Type B pancreatic cell (in vitro differentiated cells): ENCODE measurements at regions not wholly inside any gene's neighbourhood (a gene's known extent, or its start where the extent isn't known, plus 50 kb on each side); places are given as distances from the start of the nearest gene placed in this dataset.

Experiments used
- DNase-seq: peaks from one replicate; pipeline ENCODE4 v3.0.0; 2021; ENCODE audit warnings: mixed read lengths; ENCODE audit not compliant: unreplicated experiment; ENCODE audit errors: extremely low spot score
- H3K27ac Mint-ChIP-seq: 2 replicates; pipeline ENCODE4 v1.8.0; 2021; ENCODE audit warnings: mild to moderate bottlenecking, mixed read lengths
- H3K27me3 Mint-ChIP-seq: 2 replicates; pipeline ENCODE4 v1.8.0; 2021; ENCODE audit warnings: mixed read lengths
- H3K36me3 Mint-ChIP-seq: 2 replicates; pipeline ENCODE4 v1.8.0; 2021; ENCODE audit warnings: mixed read lengths
- H3K4me1 Mint-ChIP-seq: one replicate; pipeline ENCODE4 v1.8.0; 2021; ENCODE audit warnings: mixed read lengths; ENCODE audit not compliant: unreplicated experiment
- H3K4me3 Mint-ChIP-seq: 2 replicates; pipeline ENCODE4 v1.8.0; 2021; ENCODE audit warnings: mild to moderate bottlenecking, mixed read lengths
- H3K9me3 Mint-ChIP-seq: 2 replicates; pipeline ENCODE4 v1.8.0; 2021; ENCODE audit warnings: mixed read lengths
- CTCF ChIP-seq: fragments of 200-600 bp; sonication (generic); conservative IDR thresholded peaks from 2 replicates; pipeline ENCODE4 v1.5.0; 2021; ENCODE audit warnings: antibody characterized with exemption, mild to moderate bottlenecking

DNA sequence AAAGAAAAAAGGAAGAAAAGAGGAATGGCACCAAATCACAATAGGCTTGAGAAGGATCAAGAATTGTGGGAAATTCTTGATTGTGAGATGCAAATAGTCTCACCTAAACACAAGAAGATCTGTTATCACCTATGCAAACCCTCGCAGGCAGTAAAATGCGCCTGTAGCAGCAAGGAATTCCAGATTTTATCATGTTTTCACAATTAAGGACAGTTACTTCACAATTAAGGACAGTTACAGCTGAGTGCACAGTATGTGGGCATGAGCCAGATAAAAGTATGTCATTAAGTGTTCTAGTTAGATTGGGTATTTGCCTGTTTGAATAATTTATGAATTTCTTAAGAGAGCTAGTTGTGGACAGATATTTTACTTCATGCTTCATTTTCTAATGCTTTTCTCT lies 336.2 kb downstream of the CDC14C start:
- no peaks in the 10 kb centered on the region for H3K36me3 Mint-ChIP-seq
- peaks cover 7% of the 10 kb centered on the region for H3K27me3 Mint-ChIP-seq
- H3K4me3 Mint-ChIP-seq, result no peak overlapping the region
- H3K9me3 Mint-ChIP-seq, result no peaks in the 10 kb centered on the region
- TF ChIP-seq CTCF, result no peak
- no peak overlapping the region for H3K27ac Mint-ChIP-seq
- H3K4me1 Mint-ChIP-seq, result no peaks in the 10 kb centered on the region
- DNase-seq, result no peak

DNA sequence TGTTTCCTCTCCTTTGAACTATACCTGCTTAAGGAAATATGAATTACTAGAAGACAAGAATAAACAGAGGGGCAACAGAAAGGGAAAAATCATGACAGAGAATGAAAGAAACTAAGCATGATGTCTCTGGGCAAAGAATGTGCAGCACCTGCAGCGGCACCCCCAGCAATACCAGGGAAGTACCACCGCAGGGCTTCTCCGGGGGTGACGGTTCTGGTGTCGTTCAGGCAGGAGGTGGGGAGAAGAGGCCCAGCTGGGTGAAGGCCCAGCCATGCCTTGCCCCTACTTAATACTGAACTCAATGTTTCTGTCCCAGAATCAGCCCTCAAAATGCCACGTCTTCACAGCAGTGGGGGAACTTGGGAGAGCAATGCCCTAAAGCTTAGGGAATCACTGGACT lies 337.6 kb downstream of the CDC14C start:
- no peak for DNase-seq
- peaks cover 7% of the 10 kb centered on the region for H3K27me3 Mint-ChIP-seq
- no peaks in the 10 kb centered on the region for H3K36me3 Mint-ChIP-seq
- H3K9me3 Mint-ChIP-seq, result no peaks in the 10 kb centered on the region
- no peak for TF ChIP-seq CTCF
- H3K27ac Mint-ChIP-seq, result no peak overlapping the region
- H3K4me3 Mint-ChIP-seq, result no peak overlapping the region
- H3K4me1 Mint-ChIP-seq, result no peaks in the 10 kb centered on the region

DNA sequence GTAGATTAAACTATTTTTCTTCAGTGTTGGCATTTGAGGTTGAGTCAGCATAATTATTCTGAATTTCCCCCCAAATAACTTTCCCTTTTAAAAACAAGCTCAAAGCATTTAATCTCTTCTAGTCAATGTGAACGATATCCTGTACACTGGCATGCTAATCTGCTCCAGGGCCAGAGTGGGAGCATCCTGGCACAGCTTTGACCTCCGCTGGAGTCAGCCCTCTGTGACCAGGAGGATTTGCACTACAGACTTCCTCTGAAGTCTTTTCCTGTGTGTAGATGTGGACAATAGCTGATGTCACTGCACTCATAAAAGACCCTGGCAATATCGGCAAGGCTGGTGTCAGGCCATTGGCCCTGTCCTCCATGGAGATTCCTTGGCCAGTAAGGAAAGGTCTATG lies 340.2 kb downstream of the CDC14C start:
- H3K27me3 Mint-ChIP-seq, result peaks cover 7% of the 10 kb centered on the region
- H3K27ac Mint-ChIP-seq, result no peak overlapping the region
- DNase-seq, result no peak
- no peaks in the 10 kb centered on the region for H3K36me3 Mint-ChIP-seq
- no peaks in the 10 kb centered on the region for H3K4me1 Mint-ChIP-seq
- H3K9me3 Mint-ChIP-seq, result no peaks in the 10 kb centered on the region
- TF ChIP-seq CTCF, result no peak
- H3K4me3 Mint-ChIP-seq, result no peak overlapping the region

DNA sequence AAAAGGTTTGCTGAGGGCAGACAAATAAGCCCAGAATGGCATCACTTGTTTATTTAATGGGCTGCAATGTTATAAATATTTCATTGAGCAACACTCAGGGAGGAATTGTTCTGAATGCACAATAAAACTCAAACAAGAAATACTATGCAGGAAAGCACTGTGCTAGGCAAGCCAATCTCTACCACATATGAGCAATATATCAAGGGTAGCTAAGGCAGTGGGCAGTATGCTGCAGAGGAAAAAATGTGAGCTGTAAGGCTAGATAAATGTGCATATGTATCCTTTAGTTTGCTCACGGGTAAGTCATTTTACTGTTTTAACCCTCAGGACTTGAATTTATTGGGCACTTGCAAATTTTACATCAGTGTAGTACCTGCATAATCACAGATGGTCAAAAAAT lies 349.6 kb downstream of the CDC14C start:
- Mint-ChIP-seq H3K27me3 (no peaks in the 10 kb centered on the region), H3K27ac (no peak overlapping the region), H3K4me3 (no peak overlapping the region), H3K36me3 (no peaks in the 10 kb centered on the region), H3K9me3 (no peaks in the 10 kb centered on the region), H3K4me1 (no peaks in the 10 kb centered on the region)
- no peak for DNase-seq
- TF ChIP-seq CTCF, result no peak

- no peaks in the 10 kb centered on the region for H3K27me3 Mint-ChIP-seq
These were observed 355.5 kb downstream of the CDC14C start for GRCh38 chr7:49279891-49280290.

More at GRCh38 chr7:49279891-49280290, 355.5 kb downstream of the CDC14C start:
- H3K4me3 Mint-ChIP-seq, result no peak overlapping the region
- H3K9me3 Mint-ChIP-seq, result no peaks in the 10 kb centered on the region
- no peaks in the 10 kb centered on the region for H3K4me1 Mint-ChIP-seq
- no peak for DNase-seq
- H3K27ac Mint-ChIP-seq, result no peak overlapping the region
- no peak for TF ChIP-seq CTCF
- no peaks in the 10 kb centered on the region for H3K36me3 Mint-ChIP-seq
